SK-N-SH treated with all-trans-retinoic acid at 6 μM for 48 hours (cell line): ENCODE measurements at regions not wholly inside any gene's neighbourhood (a gene's known extent, or its start where the extent isn't known, plus 50 kb on each side); places are given as distances from the start of the nearest gene placed in this dataset.
A peak's percentile ranks its signal among the peaks of the same experiment; 100 is the strongest.

Experiments
- ATAC-seq: fragments of 200-7000 bp; cut with Tn5 transposase; 3 replicates; pipeline ENCODE4 v1.9.1; 2020; ENCODE audit warnings: mild to moderate bottlenecking, moderate library complexity
- ARNTL ChIP-seq: fragments of 450-650 bp; formaldehyde crosslinking; IDR thresholded peaks from 2 replicates; pipeline ENCODE4 v1.5.0; 2020; ENCODE audit warnings: low read depth, mild to moderate bottlenecking, moderate library complexity, borderline replicate concordance
- BACH2 ChIP-seq: fragments of 250-450 bp; sonication (Bioruptor Pico); IDR thresholded peaks from 2 replicates; pipeline ENCODE4 v1.9.0; 2021; ENCODE audit warnings: mild to moderate bottlenecking, borderline replicate concordance
- CREB5 ChIP-seq: fragments of 250-450 bp; sonication (Bioruptor Pico); IDR thresholded peaks from 2 replicates; pipeline ENCODE4 v1.5.1; 2020; ENCODE audit warnings: low read depth, mild to moderate bottlenecking, moderate library complexity
- CSDC2 ChIP-seq: fragments of 250-450 bp; sonication (Bioruptor Pico); IDR thresholded peaks from 2 replicates; pipeline ENCODE4 v1.5.0; 2020; ENCODE audit warnings: mild to moderate bottlenecking, moderate library complexity
- CSRNP3 ChIP-seq: fragments of 250-450 bp; sonication (Bioruptor Pico); IDR thresholded peaks from 2 replicates; pipeline ENCODE4 v1.5.1; 2021; ENCODE audit warnings: mild to moderate bottlenecking, moderate library complexity
- ESRRG ChIP-seq: fragments of 250-450 bp; sonication (Bioruptor Pico); IDR thresholded peaks from 2 replicates; pipeline ENCODE4 v1.6.1; 2021; ENCODE audit warnings: mild to moderate bottlenecking
- GLIS3 ChIP-seq: fragments of 250-450 bp; sonication (Bioruptor Pico); IDR thresholded peaks from 2 replicates; pipeline ENCODE4 v1.5.0; 2020; ENCODE audit warnings: mild to moderate bottlenecking, moderate library complexity
- ISL1 ChIP-seq: fragments of 250-450 bp; sonication (Bioruptor Pico); IDR thresholded peaks from 2 replicates; pipeline ENCODE4 v2.1.2; 2022; ENCODE audit warnings: mild to moderate bottlenecking, moderate library complexity
- OSR1 ChIP-seq: fragments of 250-450 bp; sonication (Bioruptor Pico); IDR thresholded peaks from 2 replicates; pipeline ENCODE4 v1.8.0; 2022; ENCODE audit warnings: moderate library complexity, mild to moderate bottlenecking, inconsistent platforms
- PATZ1 ChIP-seq: fragments of 250-450 bp; sonication (Bioruptor Pico); IDR thresholded peaks from 2 replicates; pipeline ENCODE4 v1.8.0; 2020; ENCODE audit warnings: mild to moderate bottlenecking, moderate library complexity, borderline replicate concordance
- PPARA ChIP-seq: fragments of 250-450 bp; sonication (Bioruptor Pico); IDR thresholded peaks from 2 replicates; pipeline ENCODE4 v1.5.0; 2020; ENCODE audit warnings: mild to moderate bottlenecking, borderline replicate concordance
- RARB ChIP-seq: fragments of 250-450 bp; sonication (Bioruptor Pico); IDR thresholded peaks from 2 replicates; pipeline ENCODE4 v1.8.0; 2021; ENCODE audit warnings: mild to moderate bottlenecking, moderate library complexity
- SNAI2 ChIP-seq: fragments of 250-450 bp; sonication (Bioruptor Pico); IDR thresholded peaks from 2 replicates; pipeline ENCODE4 v1.5.0; 2020; ENCODE audit warnings: mild to moderate bottlenecking, moderate library complexity
- TCF4 ChIP-seq: fragments of 250-450 bp; sonication (Bioruptor Pico); IDR thresholded peaks from 2 replicates; pipeline ENCODE4 v1.8.0; 2021; ENCODE audit warnings: mild to moderate bottlenecking, moderate library complexity, borderline replicate concordance
- TOX ChIP-seq: fragments of 250-450 bp; sonication (Bioruptor Pico); IDR thresholded peaks from 2 replicates; pipeline ENCODE4 v1.8.0; 2021; ENCODE audit warnings: mild to moderate bottlenecking, moderate library complexity, borderline replicate concordance
- TSHZ2 ChIP-seq: fragments of 250-450 bp; sonication (Bioruptor Pico); IDR thresholded peaks from 2 replicates; pipeline ENCODE4 v1.5.0; 2020; ENCODE audit warnings: mild to moderate bottlenecking, moderate library complexity
- ZC3H10 ChIP-seq: fragments of 250-450 bp; sonication (Bioruptor Pico); IDR thresholded peaks from 2 replicates; pipeline ENCODE4 v1.5.1; 2021; ENCODE audit warnings: mild to moderate bottlenecking, moderate library complexity
- ZFP3 ChIP-seq: fragments of 250-450 bp; sonication (Bioruptor Pico); IDR thresholded peaks from 2 replicates; pipeline ENCODE4 v1.5.0; 2020; ENCODE audit warnings: mild to moderate bottlenecking, moderate library complexity
- ZFP30 ChIP-seq: fragments of 450-650 bp; formaldehyde crosslinking; IDR thresholded peaks from 2 replicates; pipeline ENCODE4 v1.5.0; 2022; ENCODE audit warnings: mild to moderate bottlenecking, moderate library complexity
- ZNF565 ChIP-seq: fragments of 450-650 bp; formaldehyde crosslinking; conservative IDR thresholded peaks from 2 replicates; pipeline ENCODE4 v1.5.0; 2020; ENCODE audit warnings: low read depth, mild to moderate bottlenecking, moderate library complexity
- ZNF70 ChIP-seq: fragments of 450-650 bp; formaldehyde crosslinking; IDR thresholded peaks from 2 replicates; pipeline ENCODE4 v1.5.0; 2020; ENCODE audit warnings: mild to moderate bottlenecking, moderate library complexity
- ZNF8 ChIP-seq: fragments of 450-650 bp; formaldehyde crosslinking; IDR thresholded peaks from 2 replicates; pipeline ENCODE4 v1.5.0; 2020; ENCODE audit warnings: mild to moderate bottlenecking, moderate library complexity

GRCh38 chr6:130756824-130757223 lies 70.4 kb upstream of the SMLR1 start:
- ATAC-seq: no peak
- TF ChIP-seq CREB5 (CRISPR knock-in tag) (no peak), ZFP30 (CRISPR knock-in tag) (no peak), RARB (no peak), ZNF565 (CRISPR knock-in tag) (no peak), ESRRG (no peak), ZFP3 (CRISPR knock-in tag) (no peak), GLIS3 (CRISPR knock-in tag) (no peak), SNAI2 (CRISPR knock-in tag) (no peak), PATZ1 (CRISPR knock-in tag) (no peak), CSDC2 (CRISPR knock-in tag) (no peak), TSHZ2 (no peak), ARNTL (CRISPR knock-in tag) (no peak), TOX (CRISPR knock-in tag) (no peak), OSR1 (CRISPR knock-in tag) (no peak), ZNF8 (CRISPR knock-in tag) (no peak), ISL1 (CRISPR knock-in tag) (no peak), TCF4 (no peak)

- TF ChIP-seq GLIS3 (CRISPR knock-in tag): no peak
- no peak for TF ChIP-seq CSRNP3 (CRISPR knock-in tag)
- TF ChIP-seq ESRRG: no peak
- no peak for TF ChIP-seq SNAI2 (CRISPR knock-in tag)
- no peak for TF ChIP-seq CSDC2 (CRISPR knock-in tag)
- TF ChIP-seq PPARA (CRISPR knock-in tag): no peak
- no peak for TF ChIP-seq RARB
- no peak for TF ChIP-seq ZNF70 (CRISPR knock-in tag)
- no peak for ATAC-seq
Observed at GRCh38 chr6:130758813-130759212, 68.4 kb upstream of the SMLR1 start.

GRCh38 chr6:130760006-130760405 lies 67.2 kb upstream of the SMLR1 start:
- ATAC-seq: peak; percentile 72
- TF ChIP-seq PPARA (CRISPR knock-in tag) (no peak), RARB (no peak), TSHZ2 (no peak), CREB5 (CRISPR knock-in tag) (no peak), ESRRG (no peak), TOX (CRISPR knock-in tag) (no peak), BACH2 (no peak), ZFP30 (CRISPR knock-in tag) (no peak), ZC3H10 (CRISPR knock-in tag) (no peak), ZNF8 (CRISPR knock-in tag) (no peak), SNAI2 (CRISPR knock-in tag) (no peak), ZNF70 (CRISPR knock-in tag) (no peak), ARNTL (CRISPR knock-in tag) (no peak), ZFP3 (CRISPR knock-in tag) (no peak), OSR1 (CRISPR knock-in tag) (no peak), CSDC2 (CRISPR knock-in tag) (no peak), TCF4 (no peak), ZNF565 (CRISPR knock-in tag) (no peak)
